ENCODE measurements at regions not wholly inside any gene's neighbourhood (a gene's known extent, or its start where the extent isn't known, plus 50 kb on each side); places are given as distances from the start of the nearest gene placed in this dataset.

DNA sequence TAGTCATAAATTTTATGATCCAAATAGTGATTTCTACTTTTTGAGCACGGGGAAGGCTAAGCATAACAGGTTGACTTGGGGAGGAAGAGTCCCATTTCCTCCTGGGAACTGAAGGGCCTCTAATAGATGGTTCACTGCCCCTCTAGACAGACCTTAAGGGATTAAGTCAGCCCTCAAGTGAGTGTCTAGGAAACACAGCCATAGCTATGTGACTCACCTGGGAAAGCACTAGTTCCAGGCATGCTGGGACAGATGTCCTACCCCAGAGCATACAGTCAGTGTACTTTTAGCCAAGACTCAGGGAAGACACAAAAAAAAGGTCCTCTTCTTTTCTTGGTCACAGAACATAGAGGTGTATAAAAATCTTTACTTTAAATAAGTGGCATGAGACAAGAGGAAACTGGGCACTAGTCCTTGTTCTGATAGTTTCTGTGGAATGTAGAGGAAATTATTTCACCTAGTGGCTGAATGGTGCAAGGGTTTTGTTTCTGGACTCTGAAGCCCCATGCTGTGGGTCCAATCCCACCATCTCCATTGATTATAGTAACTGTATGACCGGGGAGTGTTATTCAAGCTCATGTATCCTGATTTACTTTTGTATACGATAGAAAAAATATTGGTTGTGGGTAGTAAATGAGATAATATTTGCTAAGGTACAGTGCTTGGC, 86.0 kb downstream of the NREP start:
- TF ChIP-seq, protein P1, sequence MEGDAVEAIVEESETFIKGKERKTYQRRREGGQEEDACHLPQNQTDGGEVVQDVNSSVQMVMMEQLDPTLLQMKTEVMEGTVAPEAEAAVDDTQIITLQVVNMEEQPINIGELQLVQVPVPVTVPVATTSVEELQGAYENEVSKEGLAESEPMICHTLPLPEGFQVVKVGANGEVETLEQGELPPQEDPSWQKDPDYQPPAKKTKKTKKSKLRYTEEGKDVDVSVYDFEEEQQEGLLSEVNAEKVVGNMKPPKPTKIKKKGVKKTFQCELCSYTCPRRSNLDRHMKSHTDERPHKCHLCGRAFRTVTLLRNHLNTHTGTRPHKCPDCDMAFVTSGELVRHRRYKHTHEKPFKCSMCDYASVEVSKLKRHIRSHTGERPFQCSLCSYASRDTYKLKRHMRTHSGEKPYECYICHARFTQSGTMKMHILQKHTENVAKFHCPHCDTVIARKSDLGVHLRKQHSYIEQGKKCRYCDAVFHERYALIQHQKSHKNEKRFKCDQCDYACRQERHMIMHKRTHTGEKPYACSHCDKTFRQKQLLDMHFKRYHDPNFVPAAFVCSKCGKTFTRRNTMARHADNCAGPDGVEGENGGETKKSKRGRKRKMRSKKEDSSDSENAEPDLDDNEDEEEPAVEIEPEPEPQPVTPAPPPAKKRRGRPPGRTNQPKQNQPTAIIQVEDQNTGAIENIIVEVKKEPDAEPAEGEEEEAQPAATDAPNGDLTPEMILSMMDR (IDR thresholded peaks at IDR 0.05; ENCODE audit: unreplicated experiment), result peak; percentile 40
- H3K9me3 Mint-ChIP-seq (ENCODE audit: low read depth), result no peaks in the 10 kb centered on the region
- no peak overlapping the region for H3K27ac Mint-ChIP-seq
- no peak overlapping the region for H3K4me3 Mint-ChIP-seq (ENCODE audit: low read depth)
- peaks cover 11% of the 10 kb centered on the region for H3K27me3 Mint-ChIP-seq
- no peak for DNase-seq (ENCODE audit: low spot score, unreplicated experiment)
- H3K36me3 Mint-ChIP-seq (ENCODE audit: insufficient read depth), result no peaks in the 10 kb centered on the region
- H3K4me1 Mint-ChIP-seq (ENCODE audit: low read depth), result peaks cover 23% of the 10 kb centered on the region

DNA sequence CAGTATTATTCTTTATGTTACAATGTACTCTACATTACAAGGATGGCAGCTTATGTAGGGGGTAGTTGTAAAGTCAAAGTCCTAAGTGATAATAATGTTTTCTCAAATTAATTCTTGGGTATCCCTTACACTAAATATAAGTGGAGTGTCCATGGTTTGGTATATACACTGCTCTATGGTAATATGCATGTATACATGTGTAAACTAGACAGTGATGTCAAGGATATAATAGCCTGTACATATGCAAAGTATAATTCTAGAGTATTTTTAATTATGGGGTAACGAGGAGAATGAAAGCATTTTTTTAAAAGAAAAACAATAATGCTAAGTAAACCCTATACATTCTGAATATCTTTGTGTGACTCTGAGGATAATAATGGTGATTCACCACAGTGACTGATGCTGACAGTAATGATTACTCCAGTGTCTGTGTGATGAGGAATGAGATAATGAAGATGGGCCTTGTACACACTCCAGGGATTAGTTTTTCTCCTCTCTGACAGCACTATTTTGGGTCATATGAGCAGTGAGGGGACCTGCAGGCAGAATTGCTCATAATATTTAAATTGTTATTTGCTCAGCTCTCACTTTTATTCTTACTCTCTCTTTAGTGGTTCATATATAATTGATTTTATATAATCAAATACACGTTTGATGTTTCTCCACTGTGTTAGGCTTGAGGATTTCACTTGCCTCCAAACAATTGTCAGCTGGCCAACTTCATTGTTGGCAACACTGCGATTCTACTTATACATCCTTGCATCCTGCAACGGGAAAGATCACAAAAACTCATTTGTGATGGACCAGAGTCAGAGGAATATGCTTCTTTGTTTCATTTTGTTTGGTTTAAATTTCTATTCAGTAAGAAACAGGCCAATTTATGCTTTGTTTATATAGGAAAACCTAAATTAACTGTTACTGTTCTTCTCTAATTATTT, 88.2 kb downstream of the NREP start:
- no peak overlapping the region for H3K27ac Mint-ChIP-seq
- H3K4me1 Mint-ChIP-seq (ENCODE audit: low read depth), result peaks cover 17% of the 10 kb centered on the region
- no peaks in the 10 kb centered on the region for H3K36me3 Mint-ChIP-seq (ENCODE audit: insufficient read depth)
- TF ChIP-seq, protein P1 (IDR thresholded peaks at IDR 0.05; ENCODE audit: unreplicated experiment), result no peak
- no peaks in the 10 kb centered on the region for H3K9me3 Mint-ChIP-seq (ENCODE audit: low read depth)
- H3K4me3 Mint-ChIP-seq (ENCODE audit: low read depth), result no peak overlapping the region
- H3K27me3 Mint-ChIP-seq, result peaks cover 9% of the 10 kb centered on the region
- DNase-seq (ENCODE audit: low spot score, unreplicated experiment), result no peak

- Mint-ChIP-seq H3K27me3 (peaks cover 11% of the 10 kb centered on the region), H3K4me1 (ENCODE audit: low read depth) (peaks cover 5% of the 10 kb centered on the region), H3K36me3 (ENCODE audit: insufficient read depth) (no peaks in the 10 kb centered on the region), H3K27ac (no peak overlapping the region), H3K4me3 (ENCODE audit: low read depth) (no peak overlapping the region), H3K9me3 (ENCODE audit: low read depth) (no peaks in the 10 kb centered on the region)
- TF ChIP-seq, protein P1 (IDR thresholded peaks at IDR 0.05; ENCODE audit: unreplicated experiment), result no peak
- DNase-seq (ENCODE audit: low spot score, unreplicated experiment), result no peak
Observed at GRCh38 chr5:111667128-111667736, 89.8 kb downstream of the NREP start.

GRCh38 chr5:111656580-111656979, 100.4 kb downstream of the NREP start:
- Mint-ChIP-seq H3K36me3 (ENCODE audit: insufficient read depth) (peaks cover 4% of the 10 kb centered on the region), H3K27ac (peak overlapping the region; percentile 4), H3K4me1 (ENCODE audit: low read depth) (peaks cover 2% of the 10 kb centered on the region), H3K27me3 (peaks cover 14% of the 10 kb centered on the region), H3K4me3 (ENCODE audit: low read depth) (no peak overlapping the region), H3K9me3 (ENCODE audit: low read depth) (peaks cover 22% of the 10 kb centered on the region)
- TF ChIP-seq, protein P1 (IDR thresholded peaks at IDR 0.05; ENCODE audit: unreplicated experiment), result no peak
- no peak for DNase-seq (ENCODE audit: low spot score, unreplicated experiment)

All from progenitor cell of endocrine pancreas (in vitro differentiated cells).